ENCODE measurements at regions not wholly inside any gene's neighbourhood (a gene's known extent, or its start where the extent isn't known, plus 50 kb on each side); places are given as distances from the start of the nearest gene placed in this dataset.

DNA sequence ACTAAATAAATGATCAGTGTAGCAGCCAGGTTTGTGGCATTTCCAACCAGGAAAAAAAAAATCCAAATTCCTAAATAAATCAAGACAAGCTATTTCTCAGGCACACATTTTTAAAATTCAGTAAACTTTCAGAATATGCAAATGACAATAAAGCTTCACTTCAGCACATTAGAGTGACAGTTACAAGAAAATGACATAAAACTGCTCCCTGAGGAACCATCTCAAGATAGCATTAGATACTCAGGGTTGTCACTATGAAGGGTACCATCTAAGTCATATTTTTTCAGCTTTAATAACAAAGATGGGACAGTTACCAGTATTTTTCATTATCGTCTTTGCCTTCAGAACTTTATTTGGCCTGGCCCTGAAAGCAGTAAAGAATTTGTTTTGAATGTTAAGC lies 411.3 kb upstream of the RASGEF1B start:
- TF ChIP-seq, protein P1, sequence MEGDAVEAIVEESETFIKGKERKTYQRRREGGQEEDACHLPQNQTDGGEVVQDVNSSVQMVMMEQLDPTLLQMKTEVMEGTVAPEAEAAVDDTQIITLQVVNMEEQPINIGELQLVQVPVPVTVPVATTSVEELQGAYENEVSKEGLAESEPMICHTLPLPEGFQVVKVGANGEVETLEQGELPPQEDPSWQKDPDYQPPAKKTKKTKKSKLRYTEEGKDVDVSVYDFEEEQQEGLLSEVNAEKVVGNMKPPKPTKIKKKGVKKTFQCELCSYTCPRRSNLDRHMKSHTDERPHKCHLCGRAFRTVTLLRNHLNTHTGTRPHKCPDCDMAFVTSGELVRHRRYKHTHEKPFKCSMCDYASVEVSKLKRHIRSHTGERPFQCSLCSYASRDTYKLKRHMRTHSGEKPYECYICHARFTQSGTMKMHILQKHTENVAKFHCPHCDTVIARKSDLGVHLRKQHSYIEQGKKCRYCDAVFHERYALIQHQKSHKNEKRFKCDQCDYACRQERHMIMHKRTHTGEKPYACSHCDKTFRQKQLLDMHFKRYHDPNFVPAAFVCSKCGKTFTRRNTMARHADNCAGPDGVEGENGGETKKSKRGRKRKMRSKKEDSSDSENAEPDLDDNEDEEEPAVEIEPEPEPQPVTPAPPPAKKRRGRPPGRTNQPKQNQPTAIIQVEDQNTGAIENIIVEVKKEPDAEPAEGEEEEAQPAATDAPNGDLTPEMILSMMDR (IDR thresholded peaks at IDR 0.05), result no peak
- Mint-ChIP-seq H3K4me3 (no peak overlapping the region), H3K4me1 (peaks cover 11% of the 10 kb centered on the region), H3K36me3 (no peaks in the 10 kb centered on the region), H3K27me3 (ENCODE audit: low read depth in 3 of 3) (peaks cover 0 to 3% (median 2%) of the 10 kb centered on the region in 3 donors), H3K9me3 (peaks cover 0 to 7% (median 0%) of the 10 kb centered on the region in 7 donors), H3K27ac (no peak overlapping the region)
- DNase-seq, result no peak
- no peak overlapping the region for H3K9ac ChIP-seq (ENCODE audit: insufficient read depth, low read length, poor library complexity, severe bottlenecking)
- no peaks in the 10 kb centered on the region for H3K27me3 ChIP-seq (ENCODE audit: control insufficient read depth in 2 of 2, insufficient read depth in 2 of 2, low read length in 2 of 2)
- WGBS (ENCODE audit: insufficient coverage), result no CpG with 5 or more reads among the region's 1 CpG
- H3K4me3 ChIP-seq (replicated peaks in 1 of 3; ENCODE audit: low read depth in 2 of 3, low read length in 3 of 3), result no peak overlapping the region
- H3K4me1 ChIP-seq (ENCODE audit: control insufficient read depth in 1 of 2, insufficient read depth in 2 of 2, low read length in 2 of 2), result peaks cover 0 to 4% of the 10 kb centered on the region in 2 donors
- H4K20me1 ChIP-seq (ENCODE audit: insufficient read depth, low read length), result no peaks in the 10 kb centered on the region
- intact Hi-C loops (cut with micrococcal nuclease), result no loop called here
- no peaks in the 10 kb centered on the region for H3K79me2 ChIP-seq (ENCODE audit: insufficient read depth, low read length)
- H3K4me2 ChIP-seq (replicated peaks; ENCODE audit: extremely low read depth, low read length, poor library complexity, severe bottlenecking), result no peak overlapping the region
- H3K36me3 ChIP-seq (replicated peaks in 1 of 2; ENCODE audit: control insufficient read depth in 1 of 2, insufficient read depth in 2 of 2, low read length in 2 of 2), result no peaks in the 10 kb centered on the region
- H2AFZ ChIP-seq (ENCODE audit: insufficient read depth, low read depth, low read length, poor library complexity, severe bottlenecking), result no peak overlapping the region
- no peaks in the 10 kb centered on the region for H3K9me3 ChIP-seq (replicated peaks in 1 of 2; ENCODE audit: control insufficient read depth in 1 of 2, insufficient read depth in 1 of 2, low read length in 2 of 2)
- H3K27ac ChIP-seq (ENCODE audit: low read depth in 1 of 2, low read length in 2 of 2), result no peak overlapping the region

DNA sequence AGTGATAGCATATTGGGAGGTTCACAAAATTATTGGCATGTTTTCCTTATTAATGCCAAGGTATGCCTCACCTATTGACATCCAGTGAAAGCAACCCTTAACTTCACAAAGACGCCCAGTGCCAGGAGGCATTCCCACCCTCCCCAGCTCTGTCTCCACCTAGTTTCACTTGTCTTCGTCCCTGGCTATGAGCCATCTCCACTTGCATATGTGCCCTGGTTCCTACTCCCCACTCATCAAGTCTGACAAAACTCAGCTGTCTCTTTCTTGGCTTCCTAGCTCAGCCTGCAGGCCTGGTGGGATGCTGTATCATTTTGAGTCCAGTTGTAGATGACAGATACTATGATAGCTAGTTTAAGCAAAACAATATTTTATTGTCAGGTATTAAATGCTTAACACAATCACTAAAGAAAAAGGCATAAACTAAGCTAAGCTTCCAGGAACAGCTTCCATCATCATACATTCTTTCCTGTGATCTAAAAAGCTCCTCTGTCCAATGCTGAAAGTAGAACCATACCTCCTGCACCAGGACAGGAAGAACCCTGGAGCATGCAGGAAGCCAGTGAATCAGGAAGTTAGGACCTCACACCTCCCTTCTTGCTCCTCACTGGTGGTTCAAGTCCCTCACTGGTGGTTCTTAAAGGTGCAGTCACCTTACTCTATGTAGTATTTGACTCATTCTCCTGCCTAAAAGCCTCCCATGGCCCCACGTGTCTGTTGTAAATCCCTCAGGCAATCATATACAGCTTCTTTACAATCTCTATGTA lies 410.3 kb upstream of the RASGEF1B start:
- Histone ChIP-seq H3K4me3 (replicated peaks in 1 of 3; ENCODE audit: low read depth in 2 of 3, low read length in 3 of 3) (no peak overlapping the region), H3K27ac (ENCODE audit: low read depth in 1 of 2, low read length in 2 of 2) (no peak overlapping the region), H3K4me1 (ENCODE audit: control insufficient read depth in 1 of 2, insufficient read depth in 2 of 2, low read length in 2 of 2) (peaks cover 0 to 4% of the 10 kb centered on the region in 2 donors), H3K36me3 (replicated peaks in 1 of 2; ENCODE audit: control insufficient read depth in 1 of 2, insufficient read depth in 2 of 2, low read length in 2 of 2) (no peaks in the 10 kb centered on the region), H3K9me3 (replicated peaks in 1 of 2; ENCODE audit: control insufficient read depth in 1 of 2, insufficient read depth in 1 of 2, low read length in 2 of 2) (no peaks in the 10 kb centered on the region), H3K9ac (ENCODE audit: insufficient read depth, low read length, poor library complexity, severe bottlenecking) (no peak overlapping the region), H2AFZ (ENCODE audit: insufficient read depth, low read depth, low read length, poor library complexity, severe bottlenecking) (no peak overlapping the region), H3K4me2 (replicated peaks; ENCODE audit: extremely low read depth, low read length, poor library complexity, severe bottlenecking) (no peak overlapping the region), H4K20me1 (ENCODE audit: insufficient read depth, low read length) (no peaks in the 10 kb centered on the region), H3K27me3 (ENCODE audit: control insufficient read depth in 2 of 2, insufficient read depth in 2 of 2, low read length in 2 of 2) (no peaks in the 10 kb centered on the region), H3K79me2 (ENCODE audit: insufficient read depth, low read length) (no peaks in the 10 kb centered on the region)
- Mint-ChIP-seq H3K27me3 (ENCODE audit: low read depth in 3 of 3) (peaks cover 0 to 3% (median 2%) of the 10 kb centered on the region in 3 donors), H3K9me3 (peaks cover 0 to 7% (median 0%) of the 10 kb centered on the region in 7 donors), H3K4me1 (peaks cover 11% of the 10 kb centered on the region), H3K36me3 (no peaks in the 10 kb centered on the region), H3K27ac (peak overlapping the region in 1 of 7 donors; percentile 17), H3K4me3 (no peak overlapping the region)
- WGBS (ENCODE audit: insufficient coverage), result 90% methylated on average over 3 of the region's 3 CpGs
- DNase-seq, result no peak
- intact Hi-C loops (cut with micrococcal nuclease), result no loop called here
- TF ChIP-seq, protein P1 (IDR thresholded peaks at IDR 0.05), result no peak

All from CD14-positive monocyte (primary cell).